Liver (tissue), 3 donors: ENCODE measurements at regions not wholly inside any gene's neighbourhood (a gene's known extent, or its start where the extent isn't known, plus 50 kb on each side); places are given as distances from the start of the nearest gene placed in this dataset.

Experiments
- ATF3 ChIP-seq: IDR thresholded peaks from 2 replicates; pipeline ENCODE4 v1.6.1; 2016; ENCODE audit warnings: antibody characterized with exemption
- CTCF ChIP-seq: fragments of 150-350 bp; IDR thresholded peaks from 2 replicates; pipeline ENCODE4 v1.5.1; 2017; ENCODE audit warnings: improper control_type of control experiment, low read depth, low read length; ENCODE audit not compliant: missing input control
- EGR1 ChIP-seq, 2 donors: IDR thresholded peaks; 2 replicates each; pipeline ENCODE4 v1.6.1; 2016 to 2018; ENCODE audit warnings: antibody characterized with exemption in 2 of 2, low read depth in 2 of 2
- GABPA ChIP-seq, 2 donors: IDR thresholded peaks in 1 of 2; conservative IDR thresholded peaks in 1 of 2; 2 replicates each; pipeline ENCODE4 v1.6.1; 2016; ENCODE audit warnings: antibody characterized with exemption in 2 of 2, mild to moderate bottlenecking in 1 of 2, moderate library complexity in 1 of 2
- HNF4G ChIP-seq: IDR thresholded peaks from 2 replicates; pipeline ENCODE4 v1.6.1; 2016; ENCODE audit warnings: antibody characterized with exemption
- JUND ChIP-seq, 2 donors: IDR thresholded peaks; 2 replicates each; pipeline ENCODE4 v1.6.1; 2016; ENCODE audit warnings: antibody characterized with exemption in 2 of 2
- RAD21 ChIP-seq, 2 donors: IDR thresholded peaks; 2 replicates each; pipeline ENCODE4 v1.6.1; 2016; ENCODE audit warnings: antibody characterized with exemption in 2 of 2, mild to moderate bottlenecking in 2 of 2
- REST ChIP-seq: IDR thresholded peaks from 2 replicates; pipeline ENCODE4 v1.6.1; 2016; ENCODE audit warnings: antibody characterized with exemption, mild to moderate bottlenecking
- SP1 ChIP-seq: IDR thresholded peaks from 2 replicates; pipeline ENCODE4 v1.6.1; 2018; ENCODE audit warnings: antibody characterized with exemption, mild to moderate bottlenecking
- TAF1 ChIP-seq: conservative IDR thresholded peaks from 2 replicates; pipeline ENCODE4 v1.6.1; 2016; ENCODE audit warnings: antibody characterized with exemption, mild to moderate bottlenecking
- YY1 ChIP-seq: IDR thresholded peaks from 2 replicates; pipeline ENCODE4 v1.6.1; 2016; ENCODE audit warnings: antibody characterized with exemption, mild to moderate bottlenecking
- ZBTB33 ChIP-seq: IDR thresholded peaks from 2 replicates; pipeline ENCODE4 v1.6.1; 2016; ENCODE audit warnings: antibody characterized with exemption
- donor health status: healthy.
- donor health status: healthy.

GRCh38 chr12:77687321-77687720 is 143.4 kb upstream of the NAV3 start:
- no peak for TF ChIP-seq SP1
- no peak for TF ChIP-seq CTCF
- no peak for TF ChIP-seq REST
- TF ChIP-seq JUND (IDR thresholded peaks at IDR 0.05) = no peak
- TF ChIP-seq RAD21 (IDR thresholded peaks at IDR 0.05) = no peak
- no peak for TF ChIP-seq YY1
- TF ChIP-seq GABPA (IDR thresholded peaks at IDR 0.05 in 1 of 2, conservative IDR thresholded peaks at IDR 0.05 in 1 of 2) = no peak
- TF ChIP-seq HNF4G = no peak
- no peak for TF ChIP-seq TAF1
- no peak for TF ChIP-seq EGR1 (IDR thresholded peaks at IDR 0.05; ENCODE audit: low read depth in 2 of 2)
- no peak for TF ChIP-seq ATF3
- TF ChIP-seq ZBTB33 = no peak
